ENCODE measurements at regions not wholly inside any gene's neighbourhood (a gene's known extent, or its start where the extent isn't known, plus 50 kb on each side); places are given as distances from the start of the nearest gene placed in this dataset.

- TF ChIP-seq CTCF (conservative IDR thresholded peaks at IDR 0.05 in 1 of 2, IDR thresholded peaks at IDR 0.05 in 1 of 2; ENCODE audit: low read depth in 1 of 2, low read length in 2 of 2) (no peak), EZH2 (IDR thresholded peaks at IDR 0.05; ENCODE audit: low read length, missing control alignments) (no peak)
Observed at GRCh38 chr3:161575901-161576300, 79.3 kb downstream of the OTOL1 start.
